Activated effector memory CD4-positive, alpha-beta T cell treated with anti-CD3 and anti-CD28 coated beads, Interleukin-2, amount 50 U/mL, for 16 hours (primary cell): ENCODE measurements at regions not wholly inside any gene's neighbourhood (a gene's known extent, or its start where the extent isn't known, plus 50 kb on each side); places are given as distances from the start of the nearest gene placed in this dataset.

Experiments
- DNase-seq: peaks from one replicate; pipeline ENCODE4 v3.0.0-alpha.2; 2020

- DNase-seq: no peak
These were observed 552.7 kb upstream of the TENM3 start for GRCh38 chr4:181690498-181690897.

GRCh38 chr4:181692965-181693364 is 550.2 kb upstream of the TENM3 start:
- no peak for DNase-seq

- DNase-seq: no peak
These were observed 549.7 kb upstream of the TENM3 start for GRCh38 chr4:181693517-181693916.

DNA sequence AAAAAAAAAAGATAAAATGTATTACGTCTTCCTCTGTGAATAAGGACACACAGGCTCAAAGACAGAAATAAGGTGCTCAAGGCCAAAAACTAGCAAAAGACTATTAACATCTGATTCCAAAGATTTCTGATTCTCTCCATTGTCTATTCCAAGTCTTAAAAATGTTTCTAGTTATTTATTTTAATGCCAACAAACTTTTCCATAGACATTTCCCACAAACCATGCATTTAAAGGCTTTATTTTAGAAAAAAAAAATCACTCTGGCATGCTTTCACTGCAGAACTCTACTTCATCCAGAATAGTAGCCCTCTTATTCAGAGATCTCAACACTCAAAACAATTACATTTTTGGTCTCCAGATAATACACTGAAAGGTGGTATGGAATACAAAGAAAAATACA is 545.0 kb upstream of the TENM3 start:
- no peak for DNase-seq

DNA sequence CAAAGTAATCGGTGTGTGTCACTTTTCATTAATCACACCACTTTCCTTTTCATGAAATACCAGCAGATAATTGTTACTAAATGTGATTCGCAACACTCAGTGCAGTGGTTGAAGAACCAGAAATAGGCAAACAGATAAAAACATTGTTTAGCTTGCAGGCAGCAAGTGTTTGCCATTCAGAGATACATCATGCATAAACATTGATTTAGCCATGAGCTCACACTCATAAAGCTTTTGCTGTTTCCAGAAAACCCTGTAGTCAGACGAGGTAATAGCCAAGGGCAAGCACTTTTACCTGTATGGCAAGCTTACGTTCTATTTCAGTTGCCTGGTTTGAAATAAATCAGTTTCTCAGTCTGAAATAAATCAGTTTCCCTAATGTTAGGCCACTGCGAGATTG is 542.0 kb upstream of the TENM3 start:
- DNase-seq: no peak

DNA sequence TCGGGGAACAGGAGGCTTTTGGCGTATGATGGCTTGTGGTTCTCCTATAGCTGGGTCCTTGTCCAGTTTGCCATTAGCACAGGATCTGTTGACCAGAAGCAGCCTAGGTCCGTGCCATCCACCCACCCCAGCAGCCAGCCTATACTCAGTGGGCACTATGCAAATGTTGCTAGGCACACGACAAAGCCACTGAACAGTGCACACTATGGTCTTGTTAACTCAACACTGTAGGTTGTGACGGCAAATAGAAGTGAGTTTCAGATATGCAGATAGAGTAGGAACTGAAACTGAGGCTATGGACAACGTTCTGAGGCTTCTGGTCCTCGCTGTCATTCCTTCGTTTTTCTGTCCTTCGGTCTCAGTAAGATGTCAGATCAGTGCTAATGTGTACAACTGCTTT is 541.3 kb upstream of the TENM3 start:
- no peak for DNase-seq

- DNase-seq: no peak
These were observed 540.2 kb upstream of the TENM3 start for GRCh38 chr4:181702864-181703495.

- no peak for DNase-seq
These were observed 533.1 kb upstream of the TENM3 start for GRCh38 chr4:181710143-181710542.

GRCh38 chr4:181711387-181711786 is 531.8 kb upstream of the TENM3 start:
- no peak for DNase-seq

GRCh38 chr4:181728305-181728966 is 514.8 kb upstream of the TENM3 start:
- no peak for DNase-seq

GRCh38 chr4:181731900-181732299 is 511.3 kb upstream of the TENM3 start:
- DNase-seq: no peak

DNA sequence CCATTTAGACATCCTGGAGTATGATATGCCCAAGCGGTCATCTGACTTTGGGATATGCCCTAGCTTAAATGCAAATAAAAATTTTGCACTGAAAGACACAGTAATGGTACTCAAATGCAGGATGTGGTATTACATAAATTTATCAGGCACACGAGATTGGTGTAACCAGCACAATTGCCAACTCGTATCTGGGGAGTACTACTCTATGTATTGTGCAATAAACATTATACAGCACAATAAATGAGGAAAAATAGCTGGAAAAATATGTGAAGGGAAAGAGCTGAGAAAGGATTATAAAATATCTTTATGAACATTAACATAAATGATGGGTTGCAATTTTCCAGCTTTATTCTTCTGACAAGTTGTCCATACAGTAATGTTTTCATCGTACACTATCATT is 505.5 kb upstream of the TENM3 start:
- no peak for DNase-seq

- no peak for DNase-seq
These were observed 504.2 kb upstream of the TENM3 start for GRCh38 chr4:181739031-181739430.

DNA sequence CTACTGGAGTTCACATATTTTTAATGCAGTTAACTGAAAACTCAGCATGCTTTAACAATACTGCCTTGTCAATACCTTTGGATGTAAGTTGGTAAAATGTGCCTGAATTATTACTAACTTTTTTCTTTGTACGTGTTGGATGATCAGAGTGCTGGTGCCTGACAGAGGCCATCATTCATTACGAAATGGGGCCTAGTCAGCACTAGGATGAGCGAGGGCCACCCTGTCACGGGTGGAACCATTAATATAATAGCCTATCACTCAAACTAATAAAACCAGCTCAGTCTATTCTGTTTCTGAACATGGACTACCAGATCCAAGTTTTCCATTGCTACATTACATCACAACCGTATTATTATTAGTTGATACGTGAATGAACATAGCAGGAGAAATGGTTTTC is 501.7 kb upstream of the TENM3 start:
- DNase-seq: no peak

DNA sequence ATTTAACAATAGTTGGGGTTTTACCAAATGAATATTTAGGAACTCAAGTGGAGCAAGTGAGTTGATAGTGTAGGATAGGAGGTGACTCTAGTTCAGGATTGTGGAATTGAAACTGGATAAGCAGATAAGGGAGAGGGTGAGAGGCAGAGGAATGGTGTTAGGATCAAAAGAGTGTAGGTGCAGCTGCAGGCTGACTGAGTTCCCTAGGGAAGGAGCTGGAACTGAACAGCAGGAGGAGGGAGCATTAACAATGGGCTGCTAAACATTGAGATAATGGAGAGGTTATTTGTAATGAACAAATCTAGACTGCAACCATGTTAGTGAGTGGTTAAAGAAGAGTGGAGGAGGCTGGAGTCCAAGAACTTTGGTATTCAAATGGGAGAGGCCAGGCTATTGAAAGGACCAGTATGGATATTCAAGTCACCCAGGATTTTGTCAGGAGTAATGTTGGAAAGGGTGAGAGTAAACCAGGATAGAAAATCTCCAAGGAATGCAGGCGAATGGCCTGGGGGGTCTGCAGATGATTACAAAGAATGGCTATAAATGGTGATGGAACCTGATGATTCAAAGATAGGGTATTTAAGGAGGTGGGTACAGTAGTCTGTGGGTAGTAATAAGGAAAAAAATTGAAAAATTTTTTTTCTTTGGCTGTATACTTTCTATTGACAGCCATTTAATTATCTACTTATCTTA is 497.1 kb upstream of the TENM3 start:
- no peak for DNase-seq

DNA sequence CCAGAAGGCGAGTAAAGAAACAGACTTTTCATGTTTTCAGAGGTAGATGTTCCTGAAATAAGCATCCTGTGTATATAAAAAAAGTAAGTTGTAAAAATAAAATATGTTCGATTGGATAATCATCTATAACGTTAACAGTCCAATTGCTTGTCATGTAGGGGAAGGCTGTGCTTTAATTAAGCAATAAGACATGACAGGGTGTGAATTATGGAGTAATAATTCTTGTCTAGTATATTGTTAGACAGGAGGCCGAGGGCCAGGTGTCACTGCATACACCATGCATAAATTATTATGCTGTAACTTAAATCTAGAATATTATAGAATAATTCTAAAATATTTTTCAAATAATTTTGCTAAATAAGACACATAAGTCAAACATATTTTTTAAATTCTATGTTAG is 494.6 kb upstream of the TENM3 start:
- no peak for DNase-seq

- DNase-seq: no peak
These were observed 490.7 kb upstream of the TENM3 start for GRCh38 chr4:181752516-181752915.

- DNase-seq: no peak
These were observed 490.0 kb upstream of the TENM3 start for GRCh38 chr4:181753207-181753606.

DNA sequence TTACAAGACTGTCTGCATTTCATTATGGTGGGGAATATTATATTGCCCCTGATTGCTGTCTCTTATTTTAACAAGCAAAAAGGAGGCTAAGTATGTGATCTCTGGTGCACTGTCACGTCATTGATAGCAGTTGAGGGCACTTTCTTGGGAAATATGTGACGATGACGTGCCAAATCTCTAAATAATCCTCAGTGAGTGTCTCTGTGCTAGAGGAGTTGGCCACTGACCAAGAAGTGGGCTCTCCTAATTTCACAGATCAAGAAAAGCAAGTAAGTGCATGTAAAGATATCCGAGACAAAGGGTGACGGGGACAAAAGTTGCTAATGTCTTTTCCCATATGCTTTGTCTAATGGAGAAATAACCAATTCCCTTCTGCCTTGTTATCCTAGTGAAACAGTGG is 487.4 kb upstream of the TENM3 start:
- no peak for DNase-seq

GRCh38 chr4:181756451-181757095 is 486.6 kb upstream of the TENM3 start:
- DNase-seq: no peak

DNA sequence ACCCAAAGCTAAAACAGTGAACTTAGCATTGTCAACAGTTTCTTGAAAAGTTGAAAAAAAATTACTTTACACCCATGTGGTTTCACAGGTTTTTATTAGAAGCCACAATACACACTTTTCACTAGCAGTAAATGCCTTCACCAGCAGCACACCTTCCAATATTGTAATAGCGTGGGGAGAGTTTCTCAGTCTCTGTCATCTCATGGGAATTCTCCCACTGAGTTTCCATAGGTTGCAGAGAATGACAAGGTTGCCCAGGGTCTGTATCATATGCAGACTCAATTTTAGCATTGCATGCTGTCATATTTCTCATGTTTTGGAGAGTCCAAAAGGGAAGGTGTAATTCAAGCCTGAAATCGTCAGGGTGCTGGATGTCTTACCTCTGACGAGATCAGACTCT is 486.1 kb upstream of the TENM3 start:
- DNase-seq: no peak

GRCh38 chr4:181757910-181758660 is 485.1 kb upstream of the TENM3 start:
- DNase-seq: no peak

- DNase-seq: no peak
These were observed 482.6 kb upstream of the TENM3 start for GRCh38 chr4:181760560-181760959.
